Skin epidermis (tissue), 12 donors: ENCODE measurements at regions not wholly inside any gene's neighbourhood (a gene's known extent, or its start where the extent isn't known, plus 50 kb on each side); places are given as distances from the start of the nearest gene placed in this dataset.
A peak's percentile ranks its signal among the peaks of the same experiment; 100 is the strongest.
"Not testable (repeated sequence)": the region's sequence is repeated elsewhere in the genome, so short reads cannot be mapped to it uniquely, and the experiment has no call there.

Source experiments
- H3K27ac ChIP-seq, 21 experiments: fragments of 200-600 bp; sonication (generic) in 11 of 21; one replicate each; pipeline ENCODE4 v1.5.0; 2020; ENCODE audit warnings: mild to moderate bottlenecking in 3 of 21, inconsistent platforms in 2 of 21, moderate library complexity in 2 of 21
- H3K4me3 ChIP-seq, 7 experiments: fragments of 200-600 bp; sonication (generic) in 2 of 7; one replicate each; pipeline ENCODE4 v1.5.0; 2020; ENCODE audit warnings: inconsistent platforms in 2 of 7, mild to moderate bottlenecking in 2 of 7, moderate library complexity in 1 of 7

DNA sequence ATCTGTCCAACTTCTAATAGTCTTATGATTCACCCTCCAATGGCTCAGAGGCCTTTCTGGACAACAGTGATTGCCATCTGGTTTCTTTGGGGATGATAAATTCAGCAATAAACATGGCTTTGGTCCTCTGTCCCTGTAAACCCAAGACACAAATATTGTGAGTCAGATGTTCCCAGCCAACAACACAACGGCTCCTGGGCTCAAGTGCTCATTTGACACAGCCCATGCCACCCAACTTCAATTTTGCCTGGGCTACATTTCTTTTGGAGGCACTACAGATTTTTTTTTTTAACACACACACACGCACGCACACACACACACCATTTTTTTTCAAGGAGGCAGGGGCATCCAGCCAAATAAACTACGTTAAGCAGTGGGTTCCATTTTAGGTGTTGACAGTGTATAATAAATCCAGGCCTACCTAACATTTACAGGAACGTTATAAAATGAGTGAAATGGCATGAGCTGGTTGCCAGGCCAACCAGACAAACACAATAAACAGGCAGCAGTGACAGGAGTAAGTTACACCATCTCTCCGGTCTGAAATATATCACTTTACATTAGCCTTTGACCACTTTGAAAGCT is 939.9 kb upstream of the SOX9 start:
- peak overlapping the region in 1 of 21 experiments; percentile 32 for H3K27ac ChIP-seq
- H3K4me3 ChIP-seq = no peak overlapping the region

- Histone ChIP-seq H3K27ac (no peak overlapping the region), H3K4me3 (no peak overlapping the region)
These were observed 937.7 kb upstream of the SOX9 start for GRCh38 chr17:71183066-71183660.

DNA sequence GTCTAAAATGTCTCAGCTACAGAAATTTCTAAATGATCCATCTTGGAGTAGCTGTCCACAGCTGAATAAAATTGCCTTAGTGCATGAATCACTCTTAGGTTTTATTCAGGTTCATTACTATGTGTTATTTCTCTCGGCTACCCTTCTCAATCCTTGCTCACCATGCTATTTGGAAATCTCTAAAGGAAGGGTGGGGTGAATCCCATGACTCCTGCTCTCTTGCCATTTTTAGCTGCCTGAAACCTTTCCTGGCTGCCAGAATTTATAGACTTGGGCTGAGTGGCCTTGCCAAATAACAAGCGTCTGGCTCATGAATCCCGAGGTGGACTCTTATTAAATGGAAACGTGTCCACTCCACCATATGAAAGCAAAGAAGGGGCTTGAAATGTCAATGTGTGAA is 936.1 kb upstream of the SOX9 start:
- Histone ChIP-seq H3K27ac (no peak overlapping the region), H3K4me3 (no peak overlapping the region)

GRCh38 chr17:71187145-71187878 is 933.5 kb upstream of the SOX9 start:
- Histone ChIP-seq H3K27ac (no peak overlapping the region), H3K4me3 (no peak overlapping the region)

DNA sequence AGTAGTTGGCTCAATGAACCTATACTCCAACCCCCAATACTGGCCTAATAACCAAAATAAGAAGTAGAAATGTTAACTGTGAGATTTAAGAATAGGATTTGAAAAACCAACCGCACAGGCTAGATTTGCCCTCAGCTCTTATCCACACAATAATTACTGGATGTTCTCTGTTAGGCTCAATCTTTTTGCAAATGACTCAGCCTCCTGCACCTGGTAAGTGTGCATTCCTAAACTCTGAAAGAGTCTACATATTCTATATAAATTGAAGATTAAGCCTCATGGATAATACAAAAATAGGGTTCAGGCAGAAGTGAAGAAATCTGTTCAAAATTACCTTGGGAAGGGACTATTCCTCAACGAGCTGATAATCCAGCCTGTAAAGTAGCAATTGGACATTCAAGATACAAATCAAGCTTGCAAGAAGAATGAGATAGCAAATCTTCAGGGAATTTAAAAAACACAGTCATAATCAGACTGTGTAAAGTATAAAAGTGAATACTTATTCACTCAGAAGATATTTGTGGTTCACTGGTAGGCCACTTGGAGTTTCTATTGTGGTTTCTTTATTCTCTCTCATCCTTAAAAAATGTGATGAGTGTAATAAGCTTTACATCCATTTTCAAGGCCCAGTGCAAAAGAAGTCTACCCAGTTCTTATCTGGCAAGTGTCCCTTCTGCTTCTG is 931.9 kb upstream of the SOX9 start:
- Histone ChIP-seq H3K27ac (peak overlapping the region in 2 of 21 experiments; percentile 4 to 20), H3K4me3 (no peak overlapping the region)

DNA sequence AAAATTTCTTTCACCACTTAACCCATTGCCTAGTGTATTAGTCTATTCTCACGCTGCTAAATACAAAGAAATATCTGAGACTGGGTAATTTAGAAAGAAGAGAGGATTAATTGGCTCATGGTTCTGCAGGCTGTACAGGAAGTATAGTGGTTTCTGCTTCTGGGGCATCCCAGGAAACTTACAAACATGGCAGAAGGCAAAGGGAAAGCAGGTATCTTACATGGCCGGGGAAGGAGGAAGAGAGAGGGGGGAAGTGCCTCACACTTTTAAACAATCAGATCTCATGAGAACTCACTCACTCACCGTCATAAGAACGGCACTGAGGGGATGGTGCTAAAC is 931.4 kb upstream of the SOX9 start:
- H3K4me3 ChIP-seq = no peak overlapping the region

GRCh38 chr17:71192039-71192555 is 928.7 kb upstream of the SOX9 start:
- no peak overlapping the region for H3K27ac ChIP-seq

More for the DNA sequence above, 931.4 kb upstream of the SOX9 start:
- peak overlapping the region in 2 of 21 experiments; percentile 4 to 62 for H3K27ac ChIP-seq

DNA sequence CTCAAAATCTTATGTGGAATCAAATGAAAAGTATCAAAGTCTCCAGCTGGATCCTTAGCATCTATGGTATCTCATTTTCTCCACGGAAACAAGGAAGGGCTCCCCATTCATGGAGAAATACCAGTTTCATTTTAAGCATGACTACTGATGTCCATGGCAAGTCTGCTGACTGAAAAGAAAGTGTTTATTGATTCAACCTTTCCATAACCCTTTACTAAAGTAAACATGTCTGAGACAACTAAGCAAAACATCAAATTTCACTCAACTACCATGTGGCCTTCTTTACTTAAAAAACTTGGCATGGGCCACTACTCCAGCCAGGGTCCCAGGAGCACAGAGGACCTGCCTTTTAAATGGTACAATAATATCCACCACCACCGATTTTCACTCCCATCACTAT is 928.0 kb upstream of the SOX9 start:
- Histone ChIP-seq H3K27ac (no peak overlapping the region), H3K4me3 (no peak overlapping the region)

More at GRCh38 chr17:71192039-71192555, 928.7 kb upstream of the SOX9 start:
- H3K4me3 ChIP-seq = no peak overlapping the region

GRCh38 chr17:71200597-71200996 is 920.2 kb upstream of the SOX9 start:
- no peak overlapping the region for H3K27ac ChIP-seq

GRCh38 chr17:71201639-71202038 is 919.2 kb upstream of the SOX9 start:
- Histone ChIP-seq H3K27ac (no peak overlapping the region), H3K4me3 (no peak overlapping the region)

More at GRCh38 chr17:71200597-71200996, 920.2 kb upstream of the SOX9 start:
- no peak overlapping the region for H3K4me3 ChIP-seq

- Histone ChIP-seq H3K4me3 (no peak overlapping the region), H3K27ac (no peak overlapping the region)
These were observed 918.4 kb upstream of the SOX9 start for GRCh38 chr17:71202449-71202848.

- H3K4me3 ChIP-seq = no peak overlapping the region
- no peak overlapping the region for H3K27ac ChIP-seq
These were observed 916.9 kb upstream of the SOX9 start for GRCh38 chr17:71203953-71204352.

DNA sequence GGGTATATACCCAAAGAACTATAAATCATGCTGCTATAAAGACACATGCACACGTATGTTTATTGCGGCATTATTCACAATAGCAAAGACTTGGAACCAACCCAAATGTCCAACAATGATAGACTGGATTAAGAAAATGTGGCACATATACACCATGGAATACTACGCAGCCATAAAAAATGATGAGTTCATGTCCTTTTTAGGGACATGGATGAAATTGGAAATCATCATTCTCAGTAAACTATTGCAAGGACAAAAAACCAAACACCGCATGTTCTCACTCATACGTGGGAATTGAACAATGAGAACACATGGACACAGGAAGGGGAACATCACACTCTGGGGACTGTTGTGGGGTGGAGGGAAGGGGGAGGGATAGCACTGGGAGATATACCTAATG is 914.9 kb upstream of the SOX9 start:
- H3K4me3 ChIP-seq = not testable (repeated sequence)

GRCh38 chr17:71208111-71208704 is 912.6 kb upstream of the SOX9 start:
- Histone ChIP-seq H3K27ac (no peak overlapping the region), H3K4me3 (no peak overlapping the region)

More for the DNA sequence above, 914.9 kb upstream of the SOX9 start:
- H3K27ac ChIP-seq = not testable (repeated sequence)

GRCh38 chr17:71213936-71214335 is 906.9 kb upstream of the SOX9 start:
- Histone ChIP-seq H3K4me3 (no peak overlapping the region), H3K27ac (no peak overlapping the region)

- Histone ChIP-seq H3K4me3 (no peak overlapping the region), H3K27ac (no peak overlapping the region)
These were observed 903.1 kb upstream of the SOX9 start for GRCh38 chr17:71217769-71218168.

DNA sequence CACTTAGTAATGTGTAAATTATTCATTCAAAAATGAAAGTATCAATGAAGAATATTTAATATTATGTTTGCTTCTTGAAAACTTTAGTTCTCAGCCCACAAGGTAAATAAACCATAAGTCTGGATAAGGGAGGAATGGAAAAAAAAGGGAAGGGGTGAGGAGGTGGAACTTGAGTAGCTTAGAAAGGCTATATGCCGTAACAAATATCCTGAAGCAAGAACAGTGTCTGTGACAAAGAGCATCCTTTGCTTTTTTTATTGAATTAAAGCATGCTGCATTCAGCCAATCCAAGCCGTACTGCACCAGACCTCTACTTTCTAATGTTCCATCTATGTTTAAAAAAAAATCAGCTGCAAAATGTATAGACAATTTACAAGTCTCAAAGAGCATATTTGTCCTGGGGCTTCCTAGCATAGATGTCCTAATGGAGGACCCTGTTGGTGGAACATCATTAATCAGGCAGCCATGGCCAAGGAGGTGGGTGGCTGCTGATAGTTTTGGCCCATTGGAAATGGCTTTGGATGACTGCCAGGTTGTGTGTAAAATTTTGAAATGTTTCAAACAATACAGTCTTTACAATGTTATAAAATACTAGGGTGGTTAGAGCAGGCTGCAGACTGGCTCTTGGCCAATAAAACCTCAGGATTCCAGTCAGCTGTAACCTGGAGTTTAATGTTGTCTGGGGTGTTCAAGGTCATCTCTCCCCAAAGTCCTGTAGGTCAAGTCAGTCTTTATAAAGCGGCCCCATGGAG is 895.8 kb upstream of the SOX9 start:
- Histone ChIP-seq H3K4me3 (no peak overlapping the region), H3K27ac (no peak overlapping the region)

GRCh38 chr17:71227841-71228240 is 893.0 kb upstream of the SOX9 start:
- H3K27ac ChIP-seq = no peak overlapping the region
- no peak overlapping the region for H3K4me3 ChIP-seq

- H3K27ac ChIP-seq = no peak overlapping the region
- no peak overlapping the region for H3K4me3 ChIP-seq
These were observed 891.8 kb upstream of the SOX9 start for GRCh38 chr17:71229070-71229469.
